Chondrocyte (in vitro differentiated cells): ENCODE measurements at regions not wholly inside any gene's neighbourhood (a gene's known extent, or its start where the extent isn't known, plus 50 kb on each side); places are given as distances from the start of the nearest gene placed in this dataset.

Experiments used
- DNase-seq: peaks from one replicate; pipeline ENCODE4 v3.0.0; 2021; ENCODE audit warnings: mixed read lengths, low spot score
- H3K27ac Mint-ChIP-seq: one replicate; pipeline ENCODE4 v1.8.0; 2021; ENCODE audit warnings: mild to moderate bottlenecking, moderate library complexity, mixed read lengths; ENCODE audit not compliant: unreplicated experiment
- H3K27me3 Mint-ChIP-seq: 2 replicates; pipeline ENCODE4 v1.8.0; 2021; ENCODE audit warnings: low read depth, mixed read lengths
- H3K36me3 Mint-ChIP-seq: 2 replicates; pipeline ENCODE4 v1.8.0; 2021; ENCODE audit warnings: low read depth, mixed read lengths
- H3K4me1 Mint-ChIP-seq: 2 replicates; pipeline ENCODE4 v1.8.0; 2021; ENCODE audit warnings: low read depth, mild to moderate bottlenecking, mixed read lengths
- H3K4me3 Mint-ChIP-seq: one replicate; pipeline ENCODE4 v1.8.0; 2021; ENCODE audit warnings: mild to moderate bottlenecking, moderate library complexity, mixed read lengths; ENCODE audit not compliant: unreplicated experiment
- H3K9me3 Mint-ChIP-seq: 2 replicates; pipeline ENCODE4 v1.8.0; 2021; ENCODE audit warnings: low read depth, mixed read lengths
- CTCF ChIP-seq: fragments of 200-600 bp; sonication (generic); IDR thresholded peaks from 2 replicates; pipeline ENCODE4 v1.5.0; 2021; ENCODE audit warnings: antibody characterized with exemption, mild to moderate bottlenecking, moderate library complexity

GRCh38 chr18:57991552-57991951 is 52.5 kb upstream of the NEDD4L start:
- Mint-ChIP-seq H3K36me3 (peaks cover 3% of the 10 kb centered on the region), H3K27ac (no peak overlapping the region), H3K4me1 (peaks cover 10% of the 10 kb centered on the region), H3K27me3 (no peaks in the 10 kb centered on the region), H3K9me3 (peaks cover 4% of the 10 kb centered on the region), H3K4me3 (no peak overlapping the region)
- DNase-seq = no peak
- TF ChIP-seq CTCF = no peak

- Mint-ChIP-seq H3K4me3 (no peak overlapping the region), H3K4me1 (no peaks in the 10 kb centered on the region), H3K27ac (no peak overlapping the region), H3K36me3 (peaks cover 3% of the 10 kb centered on the region), H3K9me3 (peaks cover 4% of the 10 kb centered on the region), H3K27me3 (no peaks in the 10 kb centered on the region)
- no peak for DNase-seq
- no peak for TF ChIP-seq CTCF
These were observed 54.5 kb upstream of the NEDD4L start for GRCh38 chr18:57989536-57989935.

GRCh38 chr18:57984490-57985115 is 59.4 kb upstream of the NEDD4L start:
- H3K36me3 Mint-ChIP-seq = peaks cover 3% of the 10 kb centered on the region
- peaks cover 10% of the 10 kb centered on the region for H3K4me1 Mint-ChIP-seq
- no peak overlapping the region for H3K4me3 Mint-ChIP-seq
- H3K9me3 Mint-ChIP-seq = peaks cover 4% of the 10 kb centered on the region
- no peak for DNase-seq
- H3K27ac Mint-ChIP-seq = no peak overlapping the region
- no peak for TF ChIP-seq CTCF
- H3K27me3 Mint-ChIP-seq = peaks cover 2% of the 10 kb centered on the region

- H3K4me3 Mint-ChIP-seq = no peak overlapping the region
- peaks cover 4% of the 10 kb centered on the region for H3K9me3 Mint-ChIP-seq
- H3K4me1 Mint-ChIP-seq = peaks cover 10% of the 10 kb centered on the region
- H3K36me3 Mint-ChIP-seq = peaks cover 3% of the 10 kb centered on the region
- no peak for DNase-seq
- no peak for TF ChIP-seq CTCF
- H3K27me3 Mint-ChIP-seq = peaks cover 2% of the 10 kb centered on the region
- no peak overlapping the region for H3K27ac Mint-ChIP-seq
These were observed 60.1 kb upstream of the NEDD4L start for GRCh38 chr18:57983965-57984364.

- Mint-ChIP-seq H3K4me1 (peaks cover 10% of the 10 kb centered on the region), H3K4me3 (no peak overlapping the region), H3K36me3 (peaks cover 3% of the 10 kb centered on the region), H3K27me3 (peaks cover 2% of the 10 kb centered on the region), H3K9me3 (peaks cover 4% of the 10 kb centered on the region), H3K27ac (peak overlapping the region; percentile 81)
- DNase-seq = no peak
- TF ChIP-seq CTCF = no peak
These were observed 60.6 kb upstream of the NEDD4L start for GRCh38 chr18:57983472-57983871.
